GM18520 (cell line): ENCODE measurements at regions not wholly inside any gene's neighbourhood (a gene's known extent, or its start where the extent isn't known, plus 50 kb on each side); places are given as distances from the start of the nearest gene placed in this dataset.
"Not testable (repeated sequence)": the region's sequence is repeated elsewhere in the genome, so short reads cannot be mapped to it uniquely, and the experiment has no call there.

Experiments used
- ATAC-seq: cut with Tn5 transposase; IDR thresholded peaks from one replicate; pipeline ENCODE4 v1.9.1; 2021; ENCODE audit not compliant: unreplicated experiment

- ATAC-seq: no peak
Measured at GRCh38 chr4:104649631-104650030, 154.9 kb upstream of the CXXC4 start.

- ATAC-seq: not testable (repeated sequence)
Measured at GRCh38 chr4:104662269-104662668, 167.6 kb upstream of the CXXC4 start.

- no peak for ATAC-seq
Measured at GRCh38 chr4:104677116-104677515, 182.4 kb upstream of the CXXC4 start.

GRCh38 chr4:104682311-104682710 is 187.6 kb upstream of the CXXC4 start:
- no peak for ATAC-seq

GRCh38 chr4:104693601-104694201 is 199.0 kb upstream of the CXXC4 start:
- ATAC-seq: no peak

GRCh38 chr4:104716584-104716983 is 221.9 kb upstream of the CXXC4 start:
- ATAC-seq: no peak

- ATAC-seq: peak; percentile 92
Measured at GRCh38 chr4:104719539-104720230, 225.0 kb upstream of the CXXC4 start.

- no peak for ATAC-seq
Measured at GRCh38 chr4:104722467-104722866, 227.8 kb upstream of the CXXC4 start.

- no peak for ATAC-seq
Measured at GRCh38 chr4:104726002-104726401, 231.3 kb upstream of the CXXC4 start.

GRCh38 chr4:104727643-104728042 is 232.9 kb upstream of the CXXC4 start:
- no peak for ATAC-seq

- ATAC-seq: no peak
Measured at GRCh38 chr4:104728380-104729122, 233.9 kb upstream of the CXXC4 start.

- no peak for ATAC-seq
Measured at GRCh38 chr4:104732766-104733165, 238.1 kb upstream of the CXXC4 start.

- no peak for ATAC-seq
Measured at GRCh38 chr4:104735174-104735573, 240.5 kb upstream of the CXXC4 start.

- no peak for ATAC-seq
Measured at GRCh38 chr4:104740161-104740560, 245.5 kb upstream of the CXXC4 start.

GRCh38 chr4:104743215-104743653 is 248.5 kb upstream of the CXXC4 start:
- peak; percentile 97 for ATAC-seq

GRCh38 chr4:104747635-104748034 is 252.9 kb upstream of the CXXC4 start:
- no peak for ATAC-seq

GRCh38 chr4:104749062-104749461 is 254.4 kb upstream of the CXXC4 start:
- ATAC-seq: no peak

GRCh38 chr4:104750008-104750407 is 255.3 kb upstream of the CXXC4 start:
- ATAC-seq: no peak

- ATAC-seq: no peak
Measured at GRCh38 chr4:104751468-104751867, 256.8 kb upstream of the CXXC4 start.

- ATAC-seq: peak; percentile 83
Measured at GRCh38 chr4:104752337-104752736, 257.6 kb upstream of the CXXC4 start.

- ATAC-seq: peak; percentile 28
Measured at GRCh38 chr4:104756837-104757236, 262.1 kb upstream of the CXXC4 start.

GRCh38 chr4:104758574-104758973 is 263.9 kb upstream of the CXXC4 start:
- ATAC-seq: no peak
